Parathyroid adenoma (tissue), 2 donors: ENCODE measurements at regions not wholly inside any gene's neighbourhood (a gene's known extent, or its start where the extent isn't known, plus 50 kb on each side); places are given as distances from the start of the nearest gene placed in this dataset.

Experiments
- H2AFZ ChIP-seq: fragments of 300-600 bp; sonication (generic); one replicate; pipeline ENCODE4 v1.7.0; 2017; ENCODE audit warnings: antibody characterized with exemption, mild to moderate bottlenecking
- H3K27ac ChIP-seq: fragments of 300-600 bp; sonication (generic); one replicate; pipeline ENCODE4 v1.7.0; 2017
- H3K27me3 ChIP-seq: fragments of 300-600 bp; sonication (generic); one replicate; pipeline ENCODE4 v1.7.0; 2017; ENCODE audit warnings: low read length; ENCODE audit not compliant: control insufficient read depth, insufficient read depth
- H3K36me3 ChIP-seq: fragments of 300-600 bp; sonication (generic); one replicate; pipeline ENCODE4 v1.7.0; 2017; ENCODE audit warnings: low read length; ENCODE audit not compliant: control insufficient read depth, insufficient read depth
- H3K4me1 ChIP-seq: fragments of 300-600 bp; sonication (generic); one replicate; pipeline ENCODE4 v1.7.0; 2017; ENCODE audit warnings: control low read depth
- H3K4me2 ChIP-seq: fragments of 300-600 bp; sonication (generic); one replicate; pipeline ENCODE4 v1.7.0; 2017; ENCODE audit warnings: low read length
- H3K4me3 ChIP-seq: fragments of 300-600 bp; sonication (generic); one replicate; pipeline ENCODE4 v1.7.0; 2017; ENCODE audit warnings: low read depth, low read length
- H3K79me2 ChIP-seq: fragments of 300-600 bp; sonication (generic); one replicate; pipeline ENCODE4 v1.7.0; 2017; ENCODE audit warnings: control low read depth
- H3K9ac ChIP-seq: fragments of 300-600 bp; sonication (generic); one replicate; pipeline ENCODE4 v1.7.0; 2017; ENCODE audit warnings: mild to moderate bottlenecking
- H3K9me3 ChIP-seq: fragments of 300-600 bp; sonication (generic); one replicate; pipeline ENCODE4 v1.7.0; 2017; ENCODE audit warnings: low read length; ENCODE audit not compliant: control insufficient read depth
- TF ChIP-seq, protein P1 (sequence below): fragments of 300-600 bp; sonication (generic); IDR thresholded peaks from one replicate; pipeline ENCODE4 v1.7.0; 2017; ENCODE audit warnings: antibody characterized with exemption, mild to moderate bottlenecking
- donor health status: primary hyperparathyroidism.

DNA sequence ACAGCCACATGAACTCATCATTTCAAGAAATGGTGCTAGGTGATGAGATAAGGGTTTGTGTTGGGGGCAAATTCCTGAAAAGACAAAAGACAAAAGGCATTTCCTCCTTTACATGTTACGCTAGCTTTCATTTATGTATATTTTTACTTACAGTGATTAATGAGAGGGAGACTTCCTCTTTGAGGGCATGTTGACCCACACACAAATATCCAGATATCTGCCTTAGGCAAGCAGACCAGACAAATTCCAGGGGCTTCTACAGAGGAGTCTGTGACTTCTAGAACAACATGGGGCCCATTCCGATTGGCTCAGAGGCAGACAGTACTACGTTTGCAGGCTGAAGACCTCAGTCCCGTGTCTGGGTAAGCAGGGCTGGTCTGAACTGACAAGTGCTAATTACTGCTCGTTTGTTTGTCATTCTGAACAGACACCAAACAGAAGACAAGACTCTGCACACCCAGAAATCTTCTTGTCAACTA lies 74.8 kb upstream of the ST6GAL2 start:
- H3K36me3 ChIP-seq = no peaks in the 10 kb centered on the region
- no peaks in the 10 kb centered on the region for H3K4me1 ChIP-seq
- no peak overlapping the region for H3K4me2 ChIP-seq
- no peaks in the 10 kb centered on the region for H3K9me3 ChIP-seq
- no peak overlapping the region for H3K9ac ChIP-seq
- H3K27ac ChIP-seq = no peak overlapping the region
- TF ChIP-seq, protein P1, sequence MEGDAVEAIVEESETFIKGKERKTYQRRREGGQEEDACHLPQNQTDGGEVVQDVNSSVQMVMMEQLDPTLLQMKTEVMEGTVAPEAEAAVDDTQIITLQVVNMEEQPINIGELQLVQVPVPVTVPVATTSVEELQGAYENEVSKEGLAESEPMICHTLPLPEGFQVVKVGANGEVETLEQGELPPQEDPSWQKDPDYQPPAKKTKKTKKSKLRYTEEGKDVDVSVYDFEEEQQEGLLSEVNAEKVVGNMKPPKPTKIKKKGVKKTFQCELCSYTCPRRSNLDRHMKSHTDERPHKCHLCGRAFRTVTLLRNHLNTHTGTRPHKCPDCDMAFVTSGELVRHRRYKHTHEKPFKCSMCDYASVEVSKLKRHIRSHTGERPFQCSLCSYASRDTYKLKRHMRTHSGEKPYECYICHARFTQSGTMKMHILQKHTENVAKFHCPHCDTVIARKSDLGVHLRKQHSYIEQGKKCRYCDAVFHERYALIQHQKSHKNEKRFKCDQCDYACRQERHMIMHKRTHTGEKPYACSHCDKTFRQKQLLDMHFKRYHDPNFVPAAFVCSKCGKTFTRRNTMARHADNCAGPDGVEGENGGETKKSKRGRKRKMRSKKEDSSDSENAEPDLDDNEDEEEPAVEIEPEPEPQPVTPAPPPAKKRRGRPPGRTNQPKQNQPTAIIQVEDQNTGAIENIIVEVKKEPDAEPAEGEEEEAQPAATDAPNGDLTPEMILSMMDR = no peak
- H3K4me3 ChIP-seq = no peak overlapping the region
- H3K79me2 ChIP-seq = no peaks in the 10 kb centered on the region
- H3K27me3 ChIP-seq = no peaks in the 10 kb centered on the region
- no peak overlapping the region for H2AFZ ChIP-seq

DNA sequence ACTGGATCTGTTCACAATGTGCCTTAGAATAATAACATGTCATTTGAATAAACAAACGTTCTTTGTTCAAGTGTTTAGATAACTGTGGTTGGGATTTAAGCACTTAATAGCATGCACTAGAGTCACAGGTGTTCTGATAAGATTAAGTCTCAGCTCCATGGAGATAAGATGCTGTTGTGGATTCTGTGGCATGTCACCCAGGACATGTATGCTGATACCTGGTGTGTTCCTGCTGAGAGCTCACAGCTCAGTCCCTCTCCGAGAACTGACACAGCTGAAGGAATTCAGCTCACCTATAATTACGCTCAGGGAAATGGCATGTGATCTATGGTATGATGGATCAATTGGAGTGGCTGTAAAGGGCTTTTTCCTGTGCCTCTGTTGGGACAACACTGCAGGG lies 75.4 kb upstream of the ST6GAL2 start:
- Histone ChIP-seq H3K4me3 (no peak overlapping the region), H2AFZ (no peak overlapping the region), H3K27me3 (no peaks in the 10 kb centered on the region), H3K9me3 (no peaks in the 10 kb centered on the region), H3K4me2 (no peak overlapping the region), H3K27ac (no peak overlapping the region), H3K9ac (no peak overlapping the region), H3K4me1 (no peaks in the 10 kb centered on the region), H3K36me3 (no peaks in the 10 kb centered on the region), H3K79me2 (no peaks in the 10 kb centered on the region)
- TF ChIP-seq, protein P1 = no peak

- Histone ChIP-seq H3K4me3 (no peak overlapping the region), H3K9me3 (no peaks in the 10 kb centered on the region), H2AFZ (no peak overlapping the region), H3K36me3 (no peaks in the 10 kb centered on the region), H3K4me1 (no peaks in the 10 kb centered on the region), H3K4me2 (no peak overlapping the region), H3K79me2 (no peaks in the 10 kb centered on the region), H3K9ac (no peak overlapping the region), H3K27me3 (no peaks in the 10 kb centered on the region), H3K27ac (no peak overlapping the region)
- TF ChIP-seq, protein P1 = no peak
These were observed 77.2 kb upstream of the ST6GAL2 start for GRCh38 chr2:106963156-106963555.

DNA sequence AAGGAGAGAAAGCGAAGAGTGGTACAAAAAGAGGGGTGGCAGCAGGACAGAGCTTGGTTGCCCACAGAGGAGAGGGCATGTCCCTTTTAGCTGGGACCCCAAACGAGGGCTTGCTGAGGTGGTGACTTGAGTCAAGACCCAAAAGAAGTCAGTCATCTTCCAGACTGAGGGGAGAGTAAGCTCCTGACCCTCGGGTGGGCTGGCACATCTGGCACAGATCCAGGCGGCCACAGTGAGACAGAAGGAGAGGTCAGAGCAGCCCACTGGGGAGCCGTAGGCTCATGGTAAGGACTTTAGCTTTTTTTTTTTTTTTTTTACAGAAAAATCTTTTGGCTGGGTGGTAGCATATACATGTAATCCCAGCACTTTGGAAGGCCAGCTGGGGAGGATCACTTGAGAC lies 77.9 kb upstream of the ST6GAL2 start:
- H3K4me3 ChIP-seq = no peak overlapping the region
- H3K27me3 ChIP-seq = no peaks in the 10 kb centered on the region
- H2AFZ ChIP-seq = no peak overlapping the region
- H3K9me3 ChIP-seq = no peaks in the 10 kb centered on the region
- no peaks in the 10 kb centered on the region for H3K4me1 ChIP-seq
- H3K36me3 ChIP-seq = no peaks in the 10 kb centered on the region
- H3K9ac ChIP-seq = no peak overlapping the region
- TF ChIP-seq, protein P1 = no peak
- H3K4me2 ChIP-seq = no peak overlapping the region
- H3K27ac ChIP-seq = no peak overlapping the region
- H3K79me2 ChIP-seq = no peaks in the 10 kb centered on the region

- no peak overlapping the region for H3K9ac ChIP-seq
These were observed 79.6 kb upstream of the ST6GAL2 start for GRCh38 chr2:106965611-106966010.

More at GRCh38 chr2:106965611-106966010, 79.6 kb upstream of the ST6GAL2 start:
- Histone ChIP-seq H3K4me3 (no peak overlapping the region), H3K4me2 (no peak overlapping the region), H3K9me3 (no peaks in the 10 kb centered on the region), H3K27ac (no peak overlapping the region), H3K27me3 (no peaks in the 10 kb centered on the region), H3K4me1 (no peaks in the 10 kb centered on the region), H2AFZ (no peak overlapping the region), H3K79me2 (no peaks in the 10 kb centered on the region), H3K36me3 (no peaks in the 10 kb centered on the region)
- TF ChIP-seq, protein P1 = no peak
